Activated CD8-positive, alpha-beta memory T cell treated with anti-CD3 and anti-CD28 coated beads for 48 hours (primary cell): ENCODE measurements at regions not wholly inside any gene's neighbourhood (a gene's known extent, or its start where the extent isn't known, plus 50 kb on each side); places are given as distances from the start of the nearest gene placed in this dataset.

ENCODE experiments used
- DNase-seq, 3 experiments: peaks; one replicate each; pipeline ENCODE4 v3.0.0-alpha.2; 2020; ENCODE audit warnings: low read depth in 2 of 3, low spot score in 2 of 3

- DNase-seq, result no peak
Observed at GRCh38 chr5:6026766-6027406, 351.5 kb downstream of the MED10 start.

DNA sequence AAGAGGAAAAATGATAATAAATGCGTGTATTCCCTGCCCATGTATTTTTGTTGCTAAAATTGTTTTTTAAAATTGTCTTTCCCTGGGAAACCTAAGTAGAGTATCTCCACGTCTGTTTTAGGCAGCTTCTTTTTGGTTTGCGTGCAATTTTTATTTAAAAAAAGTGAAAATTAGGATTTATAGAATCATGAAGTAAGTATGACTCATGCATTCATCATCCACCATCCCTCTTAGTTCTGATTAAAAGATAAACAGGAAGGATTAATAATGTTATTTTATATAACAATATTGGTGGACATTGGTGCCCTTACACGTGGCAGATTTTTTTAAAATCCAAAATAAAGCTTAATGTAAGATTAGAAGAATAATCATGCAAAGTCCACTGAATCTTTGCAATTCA is 358.7 kb downstream of the MED10 start:
- no peak for DNase-seq

DNA sequence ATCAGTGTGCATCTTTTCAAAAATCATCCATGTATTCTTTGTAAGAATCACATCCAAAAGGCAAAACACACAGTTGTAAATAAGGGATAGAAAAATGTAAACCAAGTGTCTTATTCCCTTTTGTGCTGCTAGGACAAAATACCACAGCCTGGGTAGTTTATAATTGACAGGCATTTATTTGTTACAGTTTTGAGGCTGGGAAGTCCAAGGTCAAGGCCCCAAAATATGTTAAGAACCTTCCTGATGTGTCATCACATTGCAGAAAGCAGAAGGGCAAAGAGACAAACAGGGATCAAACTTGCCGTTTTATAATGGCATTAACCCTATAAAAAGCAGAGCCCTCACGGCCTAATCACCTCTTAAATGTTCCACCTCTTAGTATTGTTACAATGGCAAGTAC is 364.8 kb downstream of the MED10 start:
- DNase-seq, result no peak

- DNase-seq, result no peak
Observed at GRCh38 chr5:6011199-6011598, 367.1 kb downstream of the MED10 start.

DNA sequence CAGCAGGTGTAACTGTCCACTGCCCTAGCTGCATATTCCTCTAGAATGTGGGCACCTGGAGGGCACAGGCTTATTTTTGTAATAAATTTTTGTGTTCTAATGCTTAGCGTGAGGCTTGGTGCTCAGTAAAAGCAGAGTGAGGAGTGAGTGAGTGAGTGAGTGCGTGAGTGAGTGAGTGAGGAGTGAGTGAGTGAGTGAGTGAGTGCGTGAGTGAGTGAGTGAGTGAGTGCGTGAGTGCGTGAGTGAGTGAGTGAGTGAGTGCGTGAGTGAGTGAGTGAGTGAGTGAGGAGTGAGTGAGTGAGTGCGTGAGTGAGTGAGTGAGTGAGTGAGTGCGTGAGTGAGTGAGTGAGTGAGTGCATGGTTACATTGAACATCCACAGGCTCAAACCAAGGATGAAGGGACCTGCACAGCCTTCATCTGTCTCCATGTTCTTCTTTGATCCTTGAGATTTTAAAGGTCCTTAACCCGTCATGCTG is 371.5 kb downstream of the MED10 start:
- DNase-seq, result no peak

- DNase-seq, result no peak
Observed at GRCh38 chr5:6003040-6003825, 375.1 kb downstream of the MED10 start.

GRCh38 chr5:6000867-6001266 is 377.5 kb downstream of the MED10 start:
- no peak for DNase-seq

- no peak for DNase-seq
Observed at GRCh38 chr5:5995819-5996218, 382.5 kb downstream of the MED10 start.

DNA sequence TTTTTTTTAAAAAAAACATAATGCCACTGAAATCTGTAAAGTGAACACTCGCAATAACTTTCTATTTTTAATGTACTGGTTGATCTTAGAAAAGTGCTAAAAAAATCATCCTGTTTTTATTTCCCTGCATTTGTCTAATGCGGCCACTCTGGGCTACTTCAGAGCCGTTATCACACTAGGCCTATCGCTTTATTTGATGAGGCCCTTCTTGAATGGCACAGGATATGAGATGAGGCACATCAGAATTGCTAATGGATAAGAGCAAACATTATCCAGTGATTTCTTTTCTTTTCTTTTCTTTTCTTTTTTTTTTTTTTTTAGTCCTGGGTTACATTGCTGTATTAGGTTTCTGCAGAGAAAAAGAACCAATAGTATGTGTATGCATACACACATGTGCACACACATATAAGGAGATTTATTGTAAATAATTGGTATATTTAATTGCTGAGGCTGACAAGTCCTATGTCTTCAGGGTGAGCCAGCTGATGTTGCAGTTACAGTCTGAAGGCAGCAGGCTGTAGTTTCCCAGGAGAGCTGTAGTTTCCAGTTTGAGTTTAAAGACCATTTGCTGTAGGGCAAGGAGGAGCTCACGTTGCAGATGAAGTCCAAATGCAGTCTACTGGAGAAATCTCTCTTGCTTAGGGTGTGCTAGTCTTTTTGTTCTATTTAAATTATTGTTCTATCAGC is 391.7 kb downstream of the MED10 start:
- no peak for DNase-seq

- no peak for DNase-seq
Observed at GRCh38 chr5:5985332-5985731, 393.0 kb downstream of the MED10 start.

- DNase-seq, result no peak
Observed at GRCh38 chr5:5983261-5983980, 394.9 kb downstream of the MED10 start.

GRCh38 chr5:5981562-5981961 is 396.8 kb downstream of the MED10 start:
- no peak for DNase-seq

GRCh38 chr5:5980538-5980895 is 397.8 kb downstream of the MED10 start:
- DNase-seq, result no peak

DNA sequence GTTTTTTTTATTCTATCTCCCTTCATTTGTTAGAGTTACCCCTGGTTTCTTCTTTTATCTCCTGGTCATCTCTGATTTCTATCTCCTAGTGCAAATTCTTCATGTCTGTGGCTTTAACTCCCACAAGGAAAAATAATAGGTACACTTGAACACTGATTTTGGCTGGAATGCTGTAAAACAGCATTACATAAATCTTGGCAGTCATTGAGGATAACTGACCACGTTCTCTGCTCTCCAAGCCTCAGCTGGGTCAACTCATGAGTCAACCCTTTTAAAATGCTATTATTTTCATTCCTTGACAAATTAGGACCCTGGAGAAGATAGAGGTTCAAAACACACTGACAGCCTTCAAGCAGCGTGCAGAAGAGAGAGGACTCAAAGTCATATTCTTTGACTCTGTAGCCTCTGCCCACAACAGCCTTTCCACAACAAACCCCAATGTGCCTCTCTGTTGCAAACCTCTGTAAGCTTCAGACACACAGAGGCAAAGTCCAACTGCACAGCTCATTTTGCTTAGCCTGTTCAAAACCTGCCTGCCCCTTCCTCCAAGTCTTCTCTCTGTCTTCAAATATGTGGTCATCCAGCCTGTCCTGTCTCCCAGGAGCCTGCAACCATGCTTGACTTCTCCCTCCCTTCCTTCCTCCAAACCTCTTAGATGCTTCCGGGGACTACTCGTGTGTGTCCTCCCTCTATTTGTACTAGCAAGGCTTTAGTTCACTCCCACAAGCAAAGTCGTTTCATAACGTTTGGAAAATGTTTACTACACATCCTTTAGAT is 398.4 kb downstream of the MED10 start:
- DNase-seq, result no peak

DNA sequence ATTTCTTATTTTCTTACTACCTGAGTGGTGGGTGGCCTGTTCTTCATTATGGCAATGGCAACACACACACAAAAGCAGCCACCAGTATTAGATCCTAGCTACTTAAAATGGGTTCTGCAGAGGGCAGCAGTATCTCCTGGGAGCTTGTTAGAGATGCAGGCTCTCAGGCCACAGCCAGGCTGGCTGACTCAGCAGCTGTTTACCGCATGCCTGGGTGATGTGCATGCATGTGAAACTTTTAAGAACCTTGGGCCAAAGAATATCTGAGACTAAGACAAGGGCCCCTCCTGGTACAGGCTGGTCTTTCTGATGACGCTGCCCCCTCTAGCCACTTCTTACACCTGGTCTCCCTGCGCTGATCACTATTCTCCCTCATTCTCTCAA is 399.0 kb downstream of the MED10 start:
- DNase-seq, result no peak

DNA sequence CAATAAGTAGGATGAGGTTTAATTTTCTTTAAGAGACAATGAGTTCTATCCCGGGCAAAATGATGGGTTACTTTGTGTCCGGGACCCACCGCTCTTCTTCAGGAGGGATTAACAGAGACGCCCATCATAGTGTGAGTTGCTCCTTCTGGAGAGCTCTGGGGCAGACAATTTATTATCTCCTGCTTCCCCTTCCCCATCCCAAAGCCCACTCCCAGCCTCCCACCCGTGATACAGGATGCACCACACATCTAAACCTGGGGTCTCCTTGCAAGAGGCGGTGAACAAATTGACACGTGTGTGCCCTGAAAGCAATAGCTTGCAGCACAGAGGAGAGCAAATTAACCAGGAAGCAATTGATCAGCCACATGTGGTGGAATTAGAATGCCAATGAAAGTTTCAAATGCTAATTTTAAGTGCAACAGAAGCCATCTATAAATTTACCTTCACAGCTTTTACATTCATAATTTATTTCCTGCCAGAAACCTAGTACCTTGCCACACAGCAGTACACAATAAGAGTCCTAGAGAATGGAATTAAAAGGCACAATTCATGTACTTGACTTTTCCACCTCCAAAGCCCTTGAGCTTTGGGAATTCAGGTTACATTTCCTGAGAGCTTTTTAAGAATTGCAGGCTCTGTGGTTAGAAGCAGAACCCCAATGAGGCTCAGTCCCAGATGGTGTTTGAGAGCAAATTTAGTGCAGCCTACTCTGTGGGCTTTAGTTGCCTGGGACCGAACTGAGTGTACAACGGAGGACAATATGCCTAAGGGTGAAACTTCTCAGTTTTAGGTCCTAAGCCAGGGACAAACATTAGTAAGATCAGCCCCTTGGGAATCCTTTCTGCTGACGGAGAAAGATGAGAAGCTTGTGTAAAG is 399.6 kb downstream of the MED10 start:
- no peak for DNase-seq

DNA sequence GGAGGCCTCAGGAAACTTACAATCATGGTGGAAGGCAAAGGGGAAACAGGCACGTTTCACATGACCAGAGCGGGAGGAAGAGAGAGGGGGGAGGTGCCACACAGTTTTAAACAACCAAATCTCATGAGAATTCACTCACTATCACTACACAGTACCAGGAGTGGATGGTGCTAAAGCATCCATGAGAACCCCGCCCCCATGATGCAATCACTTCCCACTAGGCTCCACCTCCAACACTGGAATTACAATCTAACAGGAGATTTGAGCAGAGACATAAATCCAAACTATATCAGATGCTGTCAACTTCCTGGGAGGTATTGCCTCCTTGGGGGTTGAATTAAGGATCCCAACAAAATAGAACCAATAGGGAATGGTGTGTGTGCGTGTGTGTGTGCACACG is 407.1 kb downstream of the MED10 start:
- DNase-seq, result no peak

DNA sequence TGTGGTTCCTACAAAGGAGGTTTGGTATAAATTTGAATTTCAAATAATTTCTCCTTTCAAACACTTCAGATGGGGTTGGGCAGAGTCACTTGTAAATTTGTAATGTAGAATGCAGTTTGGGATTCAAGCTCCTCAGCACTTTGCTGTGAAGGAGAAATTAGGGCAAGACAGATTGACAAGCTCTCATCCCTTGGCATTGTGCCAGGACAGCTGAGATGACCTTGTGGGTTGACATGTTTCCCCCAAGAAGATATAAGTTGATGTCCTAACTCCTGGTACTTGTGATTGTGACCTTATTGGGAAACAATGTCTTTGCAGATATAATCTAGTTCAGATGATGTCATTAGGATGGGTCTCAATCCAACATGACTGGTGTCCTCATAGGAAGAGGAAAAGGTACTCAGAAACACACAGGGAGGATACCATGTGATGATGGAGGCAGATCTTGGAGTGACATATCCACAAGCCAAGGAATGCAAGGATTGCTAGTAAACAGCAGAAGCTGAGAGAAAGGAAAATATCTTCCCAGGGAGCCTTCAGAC is 408.3 kb downstream of the MED10 start:
- no peak for DNase-seq

DNA sequence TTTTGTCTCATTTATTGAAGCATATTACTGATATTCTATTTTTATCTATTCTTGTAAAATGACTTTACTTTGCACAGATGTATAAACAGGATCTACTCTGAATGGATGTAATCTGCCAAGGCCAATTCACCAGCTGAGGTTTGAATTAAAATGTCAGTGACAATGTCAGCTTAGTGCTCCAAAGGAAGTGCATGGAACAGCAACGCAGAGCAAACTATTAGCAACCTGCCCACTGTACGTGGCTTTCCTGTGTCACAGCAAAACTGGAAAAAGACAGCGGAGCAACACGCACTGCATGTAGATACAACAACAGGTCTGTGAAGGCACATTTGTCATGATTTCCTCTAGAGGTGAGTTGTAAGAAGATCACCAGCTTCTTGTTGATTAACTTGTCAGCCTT is 409.4 kb downstream of the MED10 start:
- DNase-seq, result no peak

DNA sequence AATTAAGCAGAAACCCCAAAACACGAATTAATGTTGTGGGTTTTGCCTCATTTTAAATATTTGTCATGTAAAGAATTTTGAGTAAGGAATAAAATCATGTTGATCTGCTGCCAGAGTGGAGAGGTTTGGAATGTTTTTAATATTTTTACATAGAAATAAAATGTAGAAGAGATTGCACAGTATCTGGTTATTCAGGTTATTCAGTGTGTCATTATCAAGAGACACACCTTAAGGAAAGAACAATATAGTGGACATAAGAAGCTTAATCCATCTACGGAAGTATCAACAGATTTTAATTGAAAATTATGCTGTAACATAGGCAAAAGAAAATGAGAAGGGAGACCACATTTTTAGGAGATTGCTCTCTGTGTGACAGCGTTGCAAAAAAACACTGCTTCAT is 410.4 kb downstream of the MED10 start:
- DNase-seq, result no peak
